Putamen (tissue), 1 donor: ENCODE measurements at regions not wholly inside any gene's neighbourhood (a gene's known extent, or its start where the extent isn't known, plus 50 kb on each side); places are given as distances from the start of the nearest gene placed in this dataset.
"Not testable (repeated sequence)": the region's sequence is repeated elsewhere in the genome, so short reads cannot be mapped to it uniquely, and the experiment has no call there.

Source experiments
- DNase-seq: peaks from one replicate; pipeline ENCODE4 v3.0.0-alpha.2; 2016; ENCODE audit warnings: low spot score

GRCh38 chr14:28608851-28609828, 157.4 kb upstream of the FOXG1 start:
- peak; percentile 90 for DNase-seq

- no peak for DNase-seq
Observed at GRCh38 chr14:28612414-28612813, 154.2 kb upstream of the FOXG1 start.

GRCh38 chr14:28613532-28613931, 153.1 kb upstream of the FOXG1 start:
- DNase-seq: no peak

GRCh38 chr14:28626780-28627179, 139.8 kb upstream of the FOXG1 start:
- no peak for DNase-seq

GRCh38 chr14:28629328-28630004, 137.1 kb upstream of the FOXG1 start:
- no peak for DNase-seq

GRCh38 chr14:28630100-28630499, 136.5 kb upstream of the FOXG1 start:
- peak; percentile 55 for DNase-seq

- no peak for DNase-seq
Observed at GRCh38 chr14:28635387-28635786, 131.2 kb upstream of the FOXG1 start.

- not testable (repeated sequence) for DNase-seq
Observed at GRCh38 chr14:28635816-28636215, 130.8 kb upstream of the FOXG1 start.

GRCh38 chr14:28641189-28641588, 125.4 kb upstream of the FOXG1 start:
- DNase-seq: not testable (repeated sequence)

- no peak for DNase-seq
Observed at GRCh38 chr14:28651148-28651547, 115.4 kb upstream of the FOXG1 start.

- DNase-seq: no peak
Observed at GRCh38 chr14:28652782-28653181, 113.8 kb upstream of the FOXG1 start.

- no peak for DNase-seq
Observed at GRCh38 chr14:28653521-28653920, 113.1 kb upstream of the FOXG1 start.

- DNase-seq: no peak
Observed at GRCh38 chr14:28656704-28657255, 109.8 kb upstream of the FOXG1 start.

- no peak for DNase-seq
Observed at GRCh38 chr14:28661171-28661772, 105.3 kb upstream of the FOXG1 start.

- DNase-seq: no peak
Observed at GRCh38 chr14:28666961-28667360, 99.6 kb upstream of the FOXG1 start.

- DNase-seq: no peak
Observed at GRCh38 chr14:28671425-28671824, 95.2 kb upstream of the FOXG1 start.

GRCh38 chr14:28673056-28673455, 93.5 kb upstream of the FOXG1 start:
- no peak for DNase-seq

GRCh38 chr14:28676479-28676878, 90.1 kb upstream of the FOXG1 start:
- DNase-seq: no peak

GRCh38 chr14:28677381-28677780, 89.2 kb upstream of the FOXG1 start:
- DNase-seq: no peak

- no peak for DNase-seq
Observed at GRCh38 chr14:28678887-28679286, 87.7 kb upstream of the FOXG1 start.

GRCh38 chr14:28681681-28682080, 84.9 kb upstream of the FOXG1 start:
- DNase-seq: no peak

GRCh38 chr14:28690029-28690692, 76.4 kb upstream of the FOXG1 start:
- no peak for DNase-seq
